ENCODE measurements at regions not wholly inside any gene's neighbourhood (a gene's known extent, or its start where the extent isn't known, plus 50 kb on each side); places are given as distances from the start of the nearest gene placed in this dataset.

DNA sequence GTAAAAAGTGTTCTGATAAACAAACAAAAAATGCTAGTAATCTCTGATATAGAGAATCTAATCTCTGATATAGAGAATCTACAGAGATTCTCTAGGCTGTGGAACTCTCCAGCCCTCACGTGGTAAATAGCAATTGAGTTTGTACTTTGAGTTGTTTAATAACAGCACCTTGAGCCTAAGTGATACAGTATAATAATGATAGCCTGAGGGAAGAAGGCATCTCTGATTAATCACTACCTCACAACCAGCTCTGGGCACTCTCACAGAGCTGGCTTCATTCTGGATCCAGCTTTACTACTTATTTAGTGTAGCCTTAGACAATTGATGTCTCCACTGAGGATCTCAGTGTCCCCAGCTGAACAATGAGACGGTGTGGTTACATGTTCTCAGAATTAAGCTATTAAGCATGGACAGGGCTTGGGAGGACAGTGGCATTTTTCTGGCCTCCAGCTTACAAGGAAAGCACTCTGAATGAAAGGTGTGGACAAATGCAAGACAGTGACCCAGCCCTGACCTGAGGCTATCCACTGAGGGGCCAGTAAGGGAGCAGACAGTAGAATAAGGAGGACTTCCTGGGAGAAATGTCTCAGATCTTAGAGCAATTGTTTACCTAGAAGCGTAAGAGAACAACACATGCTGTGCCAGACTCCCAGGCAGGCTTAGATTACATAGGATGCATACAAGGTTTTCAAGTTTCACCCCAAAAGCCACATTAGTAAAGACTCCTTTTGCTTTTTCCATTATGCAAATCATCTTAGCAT, 88.7 kb upstream of the DRD2 start:
- Histone ChIP-seq H4K20me1 (ENCODE audit: insufficient read depth, low read length, poor library complexity, severe bottlenecking) (no peaks in the 10 kb centered on the region), H3K9me2 (replicated peaks; ENCODE audit: low read depth, low read length) (no peaks in the 10 kb centered on the region), H3K4me1 (ENCODE audit: insufficient read depth, low read length, poor library complexity, severe bottlenecking) (no peaks in the 10 kb centered on the region), H3K79me2 (ENCODE audit: insufficient read depth, low read length) (no peaks in the 10 kb centered on the region), H3F3A (ENCODE audit: low read depth) (no peaks in the 10 kb centered on the region), H3K9me3 (ENCODE audit: insufficient read depth, low read depth, low read length) (no peaks in the 10 kb centered on the region), H3K9ac (ENCODE audit: low read depth, low read length, poor library complexity, severe bottlenecking) (no peak overlapping the region), H3K4me2 (ENCODE audit: low read depth, low read length, poor library complexity, severe bottlenecking) (no peak overlapping the region), H2AFZ (ENCODE audit: low read length) (no peak overlapping the region), H3K4me3 (ENCODE audit: low read length, poor library complexity, severe bottlenecking) (no peak overlapping the region), H3K36me3 (ENCODE audit: insufficient read depth, low read length) (no peaks in the 10 kb centered on the region), H3K27me3 (ENCODE audit: insufficient read depth, low read length, poor library complexity, severe bottlenecking) (no peaks in the 10 kb centered on the region)
- TF ChIP-seq, protein P1, sequence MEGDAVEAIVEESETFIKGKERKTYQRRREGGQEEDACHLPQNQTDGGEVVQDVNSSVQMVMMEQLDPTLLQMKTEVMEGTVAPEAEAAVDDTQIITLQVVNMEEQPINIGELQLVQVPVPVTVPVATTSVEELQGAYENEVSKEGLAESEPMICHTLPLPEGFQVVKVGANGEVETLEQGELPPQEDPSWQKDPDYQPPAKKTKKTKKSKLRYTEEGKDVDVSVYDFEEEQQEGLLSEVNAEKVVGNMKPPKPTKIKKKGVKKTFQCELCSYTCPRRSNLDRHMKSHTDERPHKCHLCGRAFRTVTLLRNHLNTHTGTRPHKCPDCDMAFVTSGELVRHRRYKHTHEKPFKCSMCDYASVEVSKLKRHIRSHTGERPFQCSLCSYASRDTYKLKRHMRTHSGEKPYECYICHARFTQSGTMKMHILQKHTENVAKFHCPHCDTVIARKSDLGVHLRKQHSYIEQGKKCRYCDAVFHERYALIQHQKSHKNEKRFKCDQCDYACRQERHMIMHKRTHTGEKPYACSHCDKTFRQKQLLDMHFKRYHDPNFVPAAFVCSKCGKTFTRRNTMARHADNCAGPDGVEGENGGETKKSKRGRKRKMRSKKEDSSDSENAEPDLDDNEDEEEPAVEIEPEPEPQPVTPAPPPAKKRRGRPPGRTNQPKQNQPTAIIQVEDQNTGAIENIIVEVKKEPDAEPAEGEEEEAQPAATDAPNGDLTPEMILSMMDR (conservative IDR thresholded peaks at IDR 0.05; ENCODE audit: low read length), result no peak
- TF ChIP-seq EZH2phosphoT487 (IDR thresholded peaks at IDR 0.05; ENCODE audit: borderline replicate concordance), result no peak

DNA sequence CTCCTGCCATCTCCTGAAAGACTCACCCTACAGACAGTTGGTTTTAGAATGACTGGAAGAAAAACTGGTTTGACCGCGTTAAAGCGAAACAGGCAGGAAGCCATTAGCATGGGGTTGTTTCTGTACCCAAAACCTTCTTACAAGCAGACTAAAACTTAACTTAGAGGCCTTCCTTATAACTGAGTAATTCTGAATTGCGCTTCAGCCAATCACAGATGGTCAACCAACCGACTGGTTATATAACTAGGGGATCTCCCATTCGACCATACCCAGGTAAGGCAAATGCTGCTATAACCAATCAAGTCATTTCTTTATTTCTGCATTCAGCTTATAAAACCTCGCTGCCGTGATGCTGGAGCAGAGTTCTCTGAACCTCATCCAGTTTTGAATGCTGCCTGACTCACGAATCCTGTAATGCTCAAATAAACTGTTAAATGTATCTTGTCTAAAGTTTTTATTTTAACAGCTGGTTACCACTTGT, 87.8 kb upstream of the DRD2 start:
- no peaks in the 10 kb centered on the region for H3K9me2 ChIP-seq (replicated peaks; ENCODE audit: low read depth, low read length)

DNA sequence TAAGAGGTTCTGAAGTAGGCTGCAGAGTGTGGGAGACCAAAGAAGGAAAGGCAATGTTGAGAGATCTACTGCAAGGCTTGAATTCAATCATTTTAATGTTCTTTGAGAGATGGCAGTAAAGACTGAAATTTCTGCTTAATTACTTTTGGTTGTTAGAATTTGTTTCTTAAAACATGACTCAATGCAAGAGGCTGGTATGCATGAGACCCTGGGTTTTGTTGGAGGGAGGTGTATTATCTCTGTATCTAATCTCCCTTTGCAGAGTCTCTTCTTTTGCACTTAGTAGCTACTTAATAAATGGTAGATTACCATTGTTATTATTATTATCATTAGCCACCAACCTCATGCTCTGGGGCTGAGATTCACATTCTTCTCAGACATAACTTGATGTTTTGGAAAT, 87.4 kb upstream of the DRD2 start:
- Histone ChIP-seq H2AFZ (ENCODE audit: low read length) (no peak overlapping the region), H3K27me3 (ENCODE audit: insufficient read depth, low read length, poor library complexity, severe bottlenecking) (no peaks in the 10 kb centered on the region), H3K4me3 (ENCODE audit: low read length, poor library complexity, severe bottlenecking) (no peak overlapping the region), H4K20me1 (ENCODE audit: insufficient read depth, low read length, poor library complexity, severe bottlenecking) (no peaks in the 10 kb centered on the region), H3F3A (ENCODE audit: low read depth) (no peaks in the 10 kb centered on the region), H3K79me2 (ENCODE audit: insufficient read depth, low read length) (no peaks in the 10 kb centered on the region), H3K36me3 (ENCODE audit: insufficient read depth, low read length) (no peaks in the 10 kb centered on the region), H3K4me1 (ENCODE audit: insufficient read depth, low read length, poor library complexity, severe bottlenecking) (no peaks in the 10 kb centered on the region), H3K9ac (ENCODE audit: low read depth, low read length, poor library complexity, severe bottlenecking) (no peak overlapping the region), H3K9me3 (ENCODE audit: insufficient read depth, low read depth, low read length) (no peaks in the 10 kb centered on the region), H3K9me2 (replicated peaks; ENCODE audit: low read depth, low read length) (no peaks in the 10 kb centered on the region), H3K4me2 (ENCODE audit: low read depth, low read length, poor library complexity, severe bottlenecking) (no peak overlapping the region)
- TF ChIP-seq, protein P1 (conservative IDR thresholded peaks at IDR 0.05; ENCODE audit: low read length), result no peak
- TF ChIP-seq EZH2phosphoT487 (IDR thresholded peaks at IDR 0.05; ENCODE audit: borderline replicate concordance), result no peak

More for the DNA sequence above, 87.8 kb upstream of the DRD2 start:
- Histone ChIP-seq H3K4me3 (ENCODE audit: low read length, poor library complexity, severe bottlenecking) (no peak overlapping the region), H4K20me1 (ENCODE audit: insufficient read depth, low read length, poor library complexity, severe bottlenecking) (no peaks in the 10 kb centered on the region), H3K9me3 (ENCODE audit: insufficient read depth, low read depth, low read length) (no peaks in the 10 kb centered on the region), H2AFZ (ENCODE audit: low read length) (no peak overlapping the region), H3K36me3 (ENCODE audit: insufficient read depth, low read length) (no peaks in the 10 kb centered on the region), H3K79me2 (ENCODE audit: insufficient read depth, low read length) (no peaks in the 10 kb centered on the region), H3K9ac (ENCODE audit: low read depth, low read length, poor library complexity, severe bottlenecking) (no peak overlapping the region), H3K27me3 (ENCODE audit: insufficient read depth, low read length, poor library complexity, severe bottlenecking) (no peaks in the 10 kb centered on the region), H3F3A (ENCODE audit: low read depth) (no peaks in the 10 kb centered on the region), H3K4me2 (ENCODE audit: low read depth, low read length, poor library complexity, severe bottlenecking) (no peak overlapping the region), H3K4me1 (ENCODE audit: insufficient read depth, low read length, poor library complexity, severe bottlenecking) (no peaks in the 10 kb centered on the region)
- TF ChIP-seq, protein P1 (conservative IDR thresholded peaks at IDR 0.05; ENCODE audit: low read length), result no peak
- TF ChIP-seq EZH2phosphoT487 (IDR thresholded peaks at IDR 0.05; ENCODE audit: borderline replicate concordance), result no peak

All from Loucy (cell line).